ENCODE measurements at regions not wholly inside any gene's neighbourhood (a gene's known extent, or its start where the extent isn't known, plus 50 kb on each side); places are given as distances from the start of the nearest gene placed in this dataset.

DNA sequence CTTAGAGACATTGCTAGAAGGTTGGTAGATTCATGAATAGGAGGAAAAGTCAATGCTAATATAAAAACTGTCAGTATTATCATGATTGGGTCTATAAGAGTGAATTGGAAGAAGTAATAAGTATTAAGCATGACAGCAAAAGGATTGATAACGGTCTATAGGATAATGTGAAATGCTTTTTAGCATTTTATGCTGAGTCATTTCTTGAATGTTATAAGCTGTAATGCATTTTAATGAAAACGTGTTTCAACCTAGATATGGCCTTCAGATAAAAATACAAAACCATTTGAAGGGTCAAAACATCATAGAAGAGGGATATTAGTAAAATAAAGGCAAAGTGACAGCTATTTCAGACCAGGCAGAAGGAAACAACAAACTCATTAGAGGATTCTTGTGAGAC, 353.5 kb downstream of the SH2D1A start:
- H3K4me3 ChIP-seq (ENCODE audit: control insufficient read depth, low read depth, low read length) = no peak overlapping the region
- TF ChIP-seq, protein P1, sequence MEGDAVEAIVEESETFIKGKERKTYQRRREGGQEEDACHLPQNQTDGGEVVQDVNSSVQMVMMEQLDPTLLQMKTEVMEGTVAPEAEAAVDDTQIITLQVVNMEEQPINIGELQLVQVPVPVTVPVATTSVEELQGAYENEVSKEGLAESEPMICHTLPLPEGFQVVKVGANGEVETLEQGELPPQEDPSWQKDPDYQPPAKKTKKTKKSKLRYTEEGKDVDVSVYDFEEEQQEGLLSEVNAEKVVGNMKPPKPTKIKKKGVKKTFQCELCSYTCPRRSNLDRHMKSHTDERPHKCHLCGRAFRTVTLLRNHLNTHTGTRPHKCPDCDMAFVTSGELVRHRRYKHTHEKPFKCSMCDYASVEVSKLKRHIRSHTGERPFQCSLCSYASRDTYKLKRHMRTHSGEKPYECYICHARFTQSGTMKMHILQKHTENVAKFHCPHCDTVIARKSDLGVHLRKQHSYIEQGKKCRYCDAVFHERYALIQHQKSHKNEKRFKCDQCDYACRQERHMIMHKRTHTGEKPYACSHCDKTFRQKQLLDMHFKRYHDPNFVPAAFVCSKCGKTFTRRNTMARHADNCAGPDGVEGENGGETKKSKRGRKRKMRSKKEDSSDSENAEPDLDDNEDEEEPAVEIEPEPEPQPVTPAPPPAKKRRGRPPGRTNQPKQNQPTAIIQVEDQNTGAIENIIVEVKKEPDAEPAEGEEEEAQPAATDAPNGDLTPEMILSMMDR (conservative IDR thresholded peaks at IDR 0.05; ENCODE audit: control insufficient read depth, insufficient read depth, low read depth, low read length) = no peak
- DNase-seq (ENCODE audit: low read depth) = no peak

DNA sequence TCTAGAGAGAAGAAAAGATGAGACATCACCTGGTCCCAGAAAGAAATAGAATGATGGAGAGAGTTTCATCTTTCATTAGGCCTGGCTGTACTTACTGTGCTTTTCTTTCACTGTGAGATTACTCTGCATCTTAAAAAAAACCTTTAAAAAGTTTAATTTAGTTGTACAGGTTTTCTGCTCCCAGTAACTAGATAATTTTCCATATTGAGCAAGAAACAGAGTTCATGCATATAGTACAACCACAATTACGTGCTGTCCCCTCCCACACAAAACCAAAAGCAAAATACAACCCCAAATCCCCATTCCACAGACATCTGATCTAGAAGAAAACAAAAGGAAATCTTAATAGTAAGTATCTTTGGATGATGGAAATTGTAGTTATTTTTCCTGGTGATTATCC, 371.2 kb downstream of the SH2D1A start:
- no peak for DNase-seq (ENCODE audit: low read depth)
- TF ChIP-seq, protein P1 (conservative IDR thresholded peaks at IDR 0.05; ENCODE audit: control insufficient read depth, insufficient read depth, low read depth, low read length) = no peak

DNA sequence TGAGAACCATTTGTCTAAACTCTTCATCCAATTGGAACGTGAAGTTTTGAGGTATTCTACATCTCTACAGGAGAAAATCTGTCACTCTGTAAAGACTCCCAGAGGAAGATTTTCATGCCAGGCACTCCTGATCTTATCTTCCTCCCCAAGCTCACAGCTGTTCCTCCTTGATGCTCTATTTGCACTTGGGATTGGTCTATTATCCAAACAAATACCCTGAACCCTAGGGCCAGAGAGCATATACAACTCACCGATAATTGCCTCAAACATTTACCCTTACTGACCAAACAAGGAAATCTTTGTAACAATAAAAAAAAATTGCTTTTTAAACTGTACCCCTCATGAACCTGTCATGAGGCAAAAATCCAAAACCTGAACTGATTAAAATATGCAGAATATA, 372.7 kb downstream of the SH2D1A start:
- TF ChIP-seq, protein P1 (conservative IDR thresholded peaks at IDR 0.05; ENCODE audit: control insufficient read depth, insufficient read depth, low read depth, low read length) = no peak
- DNase-seq (ENCODE audit: low read depth) = no peak

More for the DNA sequence above, 371.2 kb downstream of the SH2D1A start:
- H3K4me3 ChIP-seq (ENCODE audit: control insufficient read depth, low read depth, low read length) = no peak overlapping the region

DNA sequence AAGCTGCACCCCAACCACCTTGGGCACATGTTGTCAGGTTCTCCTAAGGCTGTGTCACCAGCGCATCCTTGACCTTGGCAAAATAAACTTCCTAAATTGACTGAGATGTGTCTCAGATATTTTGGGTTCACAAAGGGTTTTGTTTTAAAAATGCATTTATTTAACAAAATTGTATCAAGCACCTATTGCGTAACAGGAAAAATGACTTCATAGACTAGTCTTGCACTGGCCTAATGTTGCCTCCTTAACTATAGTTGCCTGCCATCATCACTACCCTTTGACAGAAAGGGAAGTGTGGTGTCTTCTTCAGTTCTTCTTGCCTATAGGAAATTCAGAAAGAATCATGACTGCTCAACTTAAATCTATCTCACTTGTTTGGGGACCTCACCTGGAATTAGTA, 374.2 kb downstream of the SH2D1A start:
- no peak for DNase-seq (ENCODE audit: low read depth)
- H3K4me3 ChIP-seq (ENCODE audit: control insufficient read depth, low read depth, low read length) = no peak overlapping the region
- TF ChIP-seq, protein P1 (conservative IDR thresholded peaks at IDR 0.05; ENCODE audit: control insufficient read depth, insufficient read depth, low read depth, low read length) = no peak

More for the DNA sequence above, 372.7 kb downstream of the SH2D1A start:
- H3K4me3 ChIP-seq (ENCODE audit: control insufficient read depth, low read depth, low read length) = no peak overlapping the region

DNA sequence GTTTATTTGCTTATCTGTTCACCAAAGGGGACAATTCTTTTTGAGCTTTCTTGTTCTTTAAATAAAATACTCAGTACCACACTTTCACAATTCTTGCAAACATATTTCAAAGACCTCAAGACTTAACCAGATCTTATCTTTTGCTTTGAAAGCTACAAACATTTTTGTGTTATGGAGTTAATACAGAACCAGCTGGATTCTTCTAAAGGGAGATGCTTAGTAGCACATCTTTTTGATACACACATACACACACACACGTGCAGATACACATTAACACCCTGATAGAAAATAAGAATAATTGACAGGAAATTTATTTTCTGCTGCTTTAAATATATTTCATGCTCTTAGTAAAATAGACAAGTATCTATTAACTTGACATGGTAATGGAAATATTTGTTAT, 379.1 kb downstream of the SH2D1A start:
- TF ChIP-seq, protein P1 (conservative IDR thresholded peaks at IDR 0.05; ENCODE audit: control insufficient read depth, insufficient read depth, low read depth, low read length) = no peak
- no peak for DNase-seq (ENCODE audit: low read depth)
- no peak overlapping the region for H3K4me3 ChIP-seq (ENCODE audit: control insufficient read depth, low read depth, low read length)

DNA sequence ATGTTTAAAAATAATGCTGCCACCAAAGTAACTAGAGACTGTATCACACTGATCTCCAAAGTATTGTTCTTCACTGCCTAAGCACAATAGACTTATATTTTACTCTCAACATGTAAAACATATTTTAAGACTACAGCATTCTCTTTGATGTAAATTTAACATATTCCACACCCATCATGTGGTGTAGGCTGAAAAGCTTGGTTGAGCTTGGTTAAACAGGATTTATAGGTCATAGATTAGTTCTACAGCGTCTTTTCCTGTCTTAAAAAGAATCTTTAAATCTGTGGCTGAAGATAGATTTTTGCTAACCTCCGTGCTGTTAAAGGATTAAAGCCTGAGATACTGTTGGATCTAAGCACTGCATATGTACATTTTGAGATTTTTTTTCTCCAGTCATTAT, 379.9 kb downstream of the SH2D1A start:
- H3K4me3 ChIP-seq (ENCODE audit: control insufficient read depth, low read depth, low read length) = no peak overlapping the region
- no peak for DNase-seq (ENCODE audit: low read depth)
- TF ChIP-seq, protein P1 (conservative IDR thresholded peaks at IDR 0.05; ENCODE audit: control insufficient read depth, insufficient read depth, low read depth, low read length) = no peak

DNA sequence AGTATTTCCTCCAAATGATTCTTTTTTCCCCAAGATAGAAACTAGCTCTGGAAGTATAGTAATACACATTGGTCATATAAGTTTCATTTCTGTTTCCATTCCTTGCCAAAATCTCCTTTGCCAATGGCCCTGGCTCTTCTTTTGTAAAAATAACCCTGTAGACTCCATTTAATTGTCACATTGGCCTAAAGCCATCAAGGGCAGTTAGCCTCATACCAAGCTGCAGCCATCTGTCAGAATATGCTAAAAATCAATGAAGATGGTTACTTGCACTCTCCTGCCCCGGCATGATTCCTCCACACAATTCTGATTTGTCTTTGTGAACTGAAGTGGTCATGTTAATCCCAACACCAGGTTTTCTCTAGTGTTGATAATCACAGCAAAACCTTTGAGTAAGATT, 380.5 kb downstream of the SH2D1A start:
- TF ChIP-seq, protein P1 (conservative IDR thresholded peaks at IDR 0.05; ENCODE audit: control insufficient read depth, insufficient read depth, low read depth, low read length) = no peak
- no peak overlapping the region for H3K4me3 ChIP-seq (ENCODE audit: control insufficient read depth, low read depth, low read length)
- no peak for DNase-seq (ENCODE audit: low read depth)

Measured in fibroblast of mammary gland (primary cell).